Heart left ventricle (tissue), 13 donors: ENCODE measurements at regions not wholly inside any gene's neighbourhood (a gene's known extent, or its start where the extent isn't known, plus 50 kb on each side); places are given as distances from the start of the nearest gene placed in this dataset.

Experiments used
- CTCF ChIP-seq, 12 donors: fragments of 200-600 bp; sonication (generic) in 4 of 12; IDR thresholded peaks; one replicate each; pipeline versions ENCODE4 v1.5.0 to v1.8.0; 2018 to 2022; ENCODE audit warnings: antibody characterized with exemption in 12 of 12, mild to moderate bottlenecking in 5 of 12
- POLR2A ChIP-seq, 2 donors: fragments of 450-650 bp; IDR thresholded peaks; one replicate each; pipeline ENCODE4 v1.6.1; 2017; ENCODE audit warnings: antibody characterized with exemption in 2 of 2, mild to moderate bottlenecking in 2 of 2, moderate library complexity in 2 of 2
- donor health status: ischemic (EF 13 %, LVEDD 7.1; RV severe dilation, severe dysfunction).
- donor health status: DM: no; HTN: yes; CAD: no.
- donor health status: DM: no; HTN: no; CAD: no.
- donor health status: ischemic (EF 25% LVEDD 6.9; RV normal size, moderate dysfunction).
- donor health status: ischemic (EF 25% LVEDD 5.7; RV mildly dilated, moderate dysfunction).
- donor health status: ischemic (EF 35%, LVEDD 5.7; RV mildly dilated, moderate dysfunction).
- donor health status: nonischemic (EF 11% LVEDD 7.7; RV severe dilation, severe dysfunction).
- donor health status: DM: yes; HTN: yes; CAD: no.
- donor health status: PGD.
- donor health status: ischemic (EF 29% LVEDD 5.4; RV normal size, mild dysfunction).
- donor health status: nonischemic (EF 23%, LVEDD 6.1; RV moderate dilation, normal function).

GRCh38 chr4:100960232-100960631, 387.1 kb downstream of the PPP3CA start:
- no peak for TF ChIP-seq CTCF (IDR thresholded peaks at IDR 0.05)
- no peak for TF ChIP-seq POLR2A (IDR thresholded peaks at IDR 0.05)
